Tibial nerve (tissue), 4 donors: ENCODE measurements at regions not wholly inside any gene's neighbourhood (a gene's known extent, or its start where the extent isn't known, plus 50 kb on each side); places are given as distances from the start of the nearest gene placed in this dataset.

Experiments
- DNase-seq, 2 donors: peaks; one replicate each; pipeline ENCODE4 v3.0.0-alpha.2; 2019; ENCODE audit warnings: low spot score in 2 of 2
- H3K27ac ChIP-seq, 4 donors: fragments of 200-600 bp; sonication (generic) in 3 of 4; one replicate each; pipeline ENCODE4 v1.5.1; 2017 to 2019; ENCODE audit warnings: mild to moderate bottlenecking in 1 of 4
- H3K27me3 ChIP-seq, 2 donors: fragments of 200-600 bp; sonication (generic) in 1 of 2; one replicate each; pipeline versions ENCODE4 v1.5.1 to v1.6.0; 2017 to 2019
- H3K36me3 ChIP-seq, 3 donors: fragments of 200-600 bp; sonication (generic); one replicate each; pipeline ENCODE4 v1.5.1; 2018 to 2019
- H3K4me1 ChIP-seq, 4 donors: fragments of 200-600 bp; sonication (generic) in 3 of 4; one replicate each; pipeline ENCODE4 v1.5.1; 2017 to 2019
- H3K4me3 ChIP-seq, 4 donors: fragments of 200-600 bp; sonication (generic) in 3 of 4; one replicate each; pipeline ENCODE4 v1.5.1; 2017 to 2019; ENCODE audit warnings: mild to moderate bottlenecking in 1 of 4, moderate library complexity in 1 of 4
- H3K9me3 ChIP-seq, 4 donors: fragments of 200-600 bp; sonication (generic) in 3 of 4; one replicate each; pipeline ENCODE4 v1.5.1; 2017 to 2019
- CTCF ChIP-seq, 5 experiments: fragments of 200-600 bp in 3 of 5; fragments of 450-650 bp in 2 of 5; sonication (generic) in 3 of 5; IDR thresholded peaks; one replicate each; pipeline ENCODE4 v1.5.1; 2016 to 2019; ENCODE audit warnings: antibody characterized with exemption in 5 of 5, mild to moderate bottlenecking in 3 of 5, moderate library complexity in 2 of 5
- EP300 ChIP-seq, 2 donors: sonication (generic); formaldehyde crosslinking; IDR thresholded peaks; one replicate each; pipeline ENCODE4 v1.6.1; 2017; ENCODE audit warnings: antibody characterized with exemption in 2 of 2, mild to moderate bottlenecking in 1 of 2
- POLR2A ChIP-seq, 2 donors: fragments of 450-650 bp; IDR thresholded peaks; one replicate each; pipeline ENCODE4 v1.6.1; 2017; ENCODE audit warnings: antibody characterized with exemption in 2 of 2, mild to moderate bottlenecking in 2 of 2, moderate library complexity in 2 of 2
- WGBS, 2 donors: methylation state at CpG; one replicate each; pipeline ENCODE4 v1.1.5; 2018; 5-methylcytosine and 5-hydroxymethylcytosine counted together

- Histone ChIP-seq H3K9me3 (no peaks in the 10 kb centered on the region), H3K36me3 (no peaks in the 10 kb centered on the region), H3K4me3 (no peak overlapping the region), H3K27ac (no peak overlapping the region), H3K27me3 (no peaks in the 10 kb centered on the region), H3K4me1 (no peaks in the 10 kb centered on the region)
- 93 to 96% methylated on average over 2 of the region's 2 CpGs for WGBS, 2 donors
- DNase-seq = no peak
- TF ChIP-seq EP300 (IDR thresholded peaks at IDR 0.05) (no peak), POLR2A (IDR thresholded peaks at IDR 0.05) (no peak), CTCF (IDR thresholded peaks at IDR 0.05) (no peak)
Measured at GRCh38 chr1:163608979-163609378, 287.2 kb downstream of the NUF2 start.

- WGBS, 2 donors = 50 to 62% methylated on average over 4 of the region's 4 CpGs
- Histone ChIP-seq H3K4me3 (no peak overlapping the region), H3K27me3 (no peaks in the 10 kb centered on the region)
Measured at GRCh38 chr1:163609858-163610257, 288.1 kb downstream of the NUF2 start.

GRCh38 chr1:163610486-163610885, 288.7 kb downstream of the NUF2 start:
- Histone ChIP-seq H3K27ac (no peak overlapping the region), H3K4me1 (no peaks in the 10 kb centered on the region), H3K36me3 (no peaks in the 10 kb centered on the region), H3K4me3 (no peak overlapping the region), H3K9me3 (no peaks in the 10 kb centered on the region), H3K27me3 (no peaks in the 10 kb centered on the region)
- 83 to 86% methylated on average over 4 of the region's 4 CpGs for whole genome bisulfite sequencing, 2 donors
- no peak for DNase-seq
- TF ChIP-seq CTCF (IDR thresholded peaks at IDR 0.05) = no peak
- no peak for TF ChIP-seq EP300 (IDR thresholded peaks at IDR 0.05)
- no peak for TF ChIP-seq POLR2A (IDR thresholded peaks at IDR 0.05)

More at GRCh38 chr1:163609858-163610257, 288.1 kb downstream of the NUF2 start:
- no peaks in the 10 kb centered on the region for H3K36me3 ChIP-seq
- TF ChIP-seq CTCF (IDR thresholded peaks at IDR 0.05) (no peak), EP300 (IDR thresholded peaks at IDR 0.05) (no peak), POLR2A (IDR thresholded peaks at IDR 0.05) (no peak)
- DNase-seq = no peak
- H3K27ac ChIP-seq = no peak overlapping the region
- no peaks in the 10 kb centered on the region for H3K4me1 ChIP-seq
- no peaks in the 10 kb centered on the region for H3K9me3 ChIP-seq

GRCh38 chr1:163614361-163614760, 292.6 kb downstream of the NUF2 start:
- H3K4me3 ChIP-seq = no peak overlapping the region
- H3K36me3 ChIP-seq = no peaks in the 10 kb centered on the region
- H3K4me1 ChIP-seq = no peaks in the 10 kb centered on the region
- H3K9me3 ChIP-seq = no peaks in the 10 kb centered on the region
- no peak overlapping the region for H3K27ac ChIP-seq
- DNase-seq = no peak
- no peaks in the 10 kb centered on the region for H3K27me3 ChIP-seq
- WGBS, 2 donors = 36 to 37% methylated on average over 2 of the region's 2 CpGs
- TF ChIP-seq POLR2A (IDR thresholded peaks at IDR 0.05) (no peak), EP300 (IDR thresholded peaks at IDR 0.05) (no peak), CTCF (IDR thresholded peaks at IDR 0.05) (no peak)

- DNase-seq = no peak
- no peak overlapping the region for H3K4me3 ChIP-seq
- H3K36me3 ChIP-seq = no peaks in the 10 kb centered on the region
- TF ChIP-seq CTCF (IDR thresholded peaks at IDR 0.05) = no peak
- no peak for TF ChIP-seq POLR2A (IDR thresholded peaks at IDR 0.05)
- H3K27me3 ChIP-seq = no peaks in the 10 kb centered on the region
- H3K27ac ChIP-seq = no peak overlapping the region
- H3K4me1 ChIP-seq = no peaks in the 10 kb centered on the region
- H3K9me3 ChIP-seq = peaks cover 0 to 25% (median 8%) of the 10 kb centered on the region in 4 donors
Measured at GRCh38 chr1:163628034-163628773, 306.4 kb downstream of the NUF2 start.
